ENCODE measurements at regions not wholly inside any gene's neighbourhood (a gene's known extent, or its start where the extent isn't known, plus 50 kb on each side); places are given as distances from the start of the nearest gene placed in this dataset.
A peak's percentile ranks its signal among the peaks of the same experiment; 100 is the strongest.

DNA sequence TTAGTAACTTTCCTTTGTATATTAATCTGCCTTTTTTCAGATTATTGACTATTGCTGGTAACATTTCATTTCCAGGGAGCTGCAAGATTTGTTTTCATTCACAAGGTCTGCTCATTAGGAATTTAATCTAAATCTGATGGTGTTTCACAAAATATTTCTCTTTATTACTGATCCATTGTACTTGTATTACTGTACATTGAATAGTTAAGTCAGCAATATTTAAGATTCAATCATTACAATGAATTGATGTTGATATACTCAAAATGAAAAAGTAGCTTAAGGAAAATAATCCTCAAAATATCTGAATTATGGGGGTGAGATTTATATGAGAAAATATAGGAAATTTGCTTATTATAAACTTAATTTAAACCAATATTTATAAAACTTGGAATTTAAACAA lies 308.6 kb upstream of the PBX1 start:
- H3K9me3 ChIP-seq = peaks cover 0 to 2% of the 10 kb centered on the region in 2 donors
- no peak overlapping the region for H3K4me3 ChIP-seq
- DNase-seq = no peak
- H3K36me3 ChIP-seq = no peaks in the 10 kb centered on the region
- no peaks in the 10 kb centered on the region for H3K27me3 ChIP-seq
- intact Hi-C loops (cut with DNase I; ENCODE audit: low total_unique reads) = no loop called here
- H3K27ac ChIP-seq = no peak overlapping the region
- TF ChIP-seq, protein P1, sequence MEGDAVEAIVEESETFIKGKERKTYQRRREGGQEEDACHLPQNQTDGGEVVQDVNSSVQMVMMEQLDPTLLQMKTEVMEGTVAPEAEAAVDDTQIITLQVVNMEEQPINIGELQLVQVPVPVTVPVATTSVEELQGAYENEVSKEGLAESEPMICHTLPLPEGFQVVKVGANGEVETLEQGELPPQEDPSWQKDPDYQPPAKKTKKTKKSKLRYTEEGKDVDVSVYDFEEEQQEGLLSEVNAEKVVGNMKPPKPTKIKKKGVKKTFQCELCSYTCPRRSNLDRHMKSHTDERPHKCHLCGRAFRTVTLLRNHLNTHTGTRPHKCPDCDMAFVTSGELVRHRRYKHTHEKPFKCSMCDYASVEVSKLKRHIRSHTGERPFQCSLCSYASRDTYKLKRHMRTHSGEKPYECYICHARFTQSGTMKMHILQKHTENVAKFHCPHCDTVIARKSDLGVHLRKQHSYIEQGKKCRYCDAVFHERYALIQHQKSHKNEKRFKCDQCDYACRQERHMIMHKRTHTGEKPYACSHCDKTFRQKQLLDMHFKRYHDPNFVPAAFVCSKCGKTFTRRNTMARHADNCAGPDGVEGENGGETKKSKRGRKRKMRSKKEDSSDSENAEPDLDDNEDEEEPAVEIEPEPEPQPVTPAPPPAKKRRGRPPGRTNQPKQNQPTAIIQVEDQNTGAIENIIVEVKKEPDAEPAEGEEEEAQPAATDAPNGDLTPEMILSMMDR (IDR thresholded peaks at IDR 0.05) = no peak
- no peak for TF ChIP-seq POLR2A (IDR thresholded peaks at IDR 0.05)
- no peaks in the 10 kb centered on the region for H3K4me1 ChIP-seq

DNA sequence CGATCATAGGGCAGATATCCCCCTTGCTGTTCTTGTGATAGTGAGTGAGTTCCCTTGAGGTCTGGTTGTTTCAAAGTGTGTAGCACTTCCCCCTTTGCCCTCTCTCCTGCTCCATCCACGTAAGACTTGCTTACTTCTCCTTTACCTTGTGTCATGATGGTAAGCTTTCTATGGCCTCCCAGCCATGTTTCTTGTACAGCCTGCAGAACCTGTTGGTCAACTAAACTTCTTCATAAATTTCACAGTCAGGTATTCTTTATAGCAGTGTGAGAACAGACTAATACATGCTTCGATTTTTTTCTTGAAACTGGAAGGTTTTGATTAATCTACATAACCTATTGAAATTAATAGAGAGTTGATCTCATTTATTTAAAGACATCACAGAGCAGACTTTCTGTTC lies 302.5 kb upstream of the PBX1 start:
- intact Hi-C loops (cut with DNase I; ENCODE audit: low total_unique reads) = no loop called here
- no peak overlapping the region for H3K27ac ChIP-seq
- TF ChIP-seq POLR2A (IDR thresholded peaks at IDR 0.05) = no peak
- TF ChIP-seq, protein P1 (IDR thresholded peaks at IDR 0.05) = no peak
- no peaks in the 10 kb centered on the region for H3K36me3 ChIP-seq
- no peak for DNase-seq
- no peaks in the 10 kb centered on the region for H3K4me1 ChIP-seq
- H3K4me3 ChIP-seq = no peak overlapping the region
- H3K27me3 ChIP-seq = no peaks in the 10 kb centered on the region
- H3K9me3 ChIP-seq = peaks cover 0 to 2% of the 10 kb centered on the region in 2 donors

DNA sequence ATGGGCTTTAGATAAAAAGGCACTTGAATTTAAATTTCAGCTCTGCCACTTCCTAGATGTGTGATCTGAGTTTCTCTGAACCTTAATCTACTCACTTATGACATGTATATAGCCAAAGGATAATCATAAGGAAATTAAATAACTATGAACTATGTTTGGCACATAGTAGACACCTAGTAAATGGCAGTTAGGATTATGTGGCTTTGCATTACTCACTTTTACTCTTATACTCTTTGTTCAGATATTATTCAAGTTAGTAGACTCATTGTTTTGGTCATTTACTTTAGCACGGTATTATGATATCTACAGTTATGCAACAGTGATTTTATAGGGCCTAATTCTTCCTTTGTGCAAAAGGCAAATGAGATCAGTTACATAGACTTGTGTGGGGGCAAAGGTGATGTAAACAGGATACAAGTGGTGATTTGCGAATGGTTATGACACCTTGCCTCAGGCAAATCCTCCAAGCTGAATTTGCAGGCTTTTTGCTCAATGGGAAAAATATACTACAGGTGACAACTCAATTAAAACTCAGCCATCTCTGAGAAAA lies 297.2 kb upstream of the PBX1 start:
- Histone ChIP-seq H3K4me1 (no peaks in the 10 kb centered on the region), H3K27ac (no peak overlapping the region), H3K36me3 (no peaks in the 10 kb centered on the region), H3K9me3 (no peaks in the 10 kb centered on the region), H3K27me3 (no peaks in the 10 kb centered on the region), H3K4me3 (no peak overlapping the region)
- DNase-seq = no peak
- no peak for TF ChIP-seq POLR2A (IDR thresholded peaks at IDR 0.05)
- TF ChIP-seq, protein P1 (IDR thresholded peaks at IDR 0.05) = no peak
- intact Hi-C loops (cut with DNase I; ENCODE audit: low total_unique reads) = no loop called here

DNA sequence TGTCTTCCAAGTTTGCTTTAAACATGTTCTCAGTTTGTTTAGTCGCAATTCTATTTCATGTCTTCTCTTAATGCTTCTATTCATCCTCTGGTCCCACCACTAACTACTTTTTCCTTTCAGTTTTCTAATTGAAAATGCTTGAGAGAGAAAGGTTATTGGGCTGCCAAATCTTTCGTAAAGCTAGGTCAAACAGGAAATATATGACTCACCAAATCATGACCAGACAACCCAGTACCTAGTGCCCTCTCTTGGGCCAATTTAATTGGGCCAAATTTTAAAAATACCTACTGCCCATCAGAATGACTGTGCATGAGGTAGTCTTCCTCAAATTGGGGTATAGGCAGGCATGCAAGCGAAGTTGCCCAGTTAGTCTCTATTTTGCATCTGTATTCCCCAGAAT lies 295.4 kb upstream of the PBX1 start:
- no peaks in the 10 kb centered on the region for H3K4me1 ChIP-seq
- TF ChIP-seq, protein P1 (IDR thresholded peaks at IDR 0.05) = no peak
- no peak for TF ChIP-seq POLR2A (IDR thresholded peaks at IDR 0.05)
- no peaks in the 10 kb centered on the region for H3K9me3 ChIP-seq
- H3K36me3 ChIP-seq = no peaks in the 10 kb centered on the region
- no peaks in the 10 kb centered on the region for H3K27me3 ChIP-seq
- no peak overlapping the region for H3K4me3 ChIP-seq
- no peak for DNase-seq
- intact Hi-C loops (cut with DNase I; ENCODE audit: low total_unique reads) = no loop called here
- no peak overlapping the region for H3K27ac ChIP-seq

DNA sequence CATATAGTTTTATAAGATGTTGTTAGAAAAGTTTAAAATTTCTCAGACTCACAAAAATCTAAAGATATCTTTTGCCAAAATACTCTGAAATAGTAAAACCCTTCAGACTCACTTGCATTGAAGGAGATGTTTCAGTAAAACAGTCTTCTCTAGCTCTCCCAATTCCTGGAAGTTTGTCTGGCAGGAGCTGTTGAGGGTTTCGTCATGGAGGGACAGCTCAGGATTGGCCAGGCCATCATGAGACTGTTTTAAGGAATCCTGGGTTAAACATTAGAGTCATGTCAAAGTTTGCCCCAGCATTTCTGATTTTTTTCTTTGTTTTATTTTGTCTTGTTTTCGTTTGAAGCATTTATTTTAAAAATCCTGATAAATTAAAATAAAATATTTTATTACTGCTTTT lies 293.8 kb upstream of the PBX1 start:
- H3K4me3 ChIP-seq = no peak overlapping the region
- intact Hi-C loops (cut with DNase I; ENCODE audit: low total_unique reads) = no loop called here

More for the DNA sequence above, 293.8 kb upstream of the PBX1 start:
- Histone ChIP-seq H3K9me3 (no peaks in the 10 kb centered on the region), H3K36me3 (no peaks in the 10 kb centered on the region), H3K4me1 (no peaks in the 10 kb centered on the region), H3K27ac (peak overlapping the region in 1 of 2 donors; percentile 15), H3K27me3 (no peaks in the 10 kb centered on the region)
- no peak for TF ChIP-seq POLR2A (IDR thresholded peaks at IDR 0.05)
- TF ChIP-seq, protein P1 (IDR thresholded peaks at IDR 0.05) = no peak
- DNase-seq = peak; percentile 40 to 48
